HG02610 (cell line): ENCODE measurements at regions not wholly inside any gene's neighbourhood (a gene's known extent, or its start where the extent isn't known, plus 50 kb on each side); places are given as distances from the start of the nearest gene placed in this dataset.

Experiments used
- ATAC-seq: cut with Tn5 transposase; IDR thresholded peaks from one replicate; pipeline ENCODE4 v1.9.1; 2021; ENCODE audit warnings: mild to moderate bottlenecking, moderate library complexity; ENCODE audit not compliant: unreplicated experiment

DNA sequence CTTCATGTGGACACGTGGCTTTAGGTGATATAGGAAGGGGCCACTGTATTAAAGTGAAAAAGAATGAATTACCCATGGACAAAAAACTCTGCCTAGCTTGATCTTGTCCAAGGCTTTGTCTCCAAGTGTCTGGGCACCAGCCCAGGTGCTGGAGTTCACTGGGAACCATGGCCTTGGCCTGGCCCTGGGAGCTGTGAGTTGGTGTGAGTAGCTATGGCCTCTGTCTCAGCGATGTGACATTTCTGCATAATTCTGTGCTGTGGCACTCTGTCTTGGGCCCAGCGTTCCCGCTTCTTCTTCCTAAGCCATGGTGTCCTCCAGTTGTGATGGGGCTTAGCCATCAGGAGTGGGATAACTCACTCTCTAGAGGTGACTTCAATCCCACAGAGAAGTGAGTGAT, 119.0 kb upstream of the PPP2R2D start:
- no peak for ATAC-seq

DNA sequence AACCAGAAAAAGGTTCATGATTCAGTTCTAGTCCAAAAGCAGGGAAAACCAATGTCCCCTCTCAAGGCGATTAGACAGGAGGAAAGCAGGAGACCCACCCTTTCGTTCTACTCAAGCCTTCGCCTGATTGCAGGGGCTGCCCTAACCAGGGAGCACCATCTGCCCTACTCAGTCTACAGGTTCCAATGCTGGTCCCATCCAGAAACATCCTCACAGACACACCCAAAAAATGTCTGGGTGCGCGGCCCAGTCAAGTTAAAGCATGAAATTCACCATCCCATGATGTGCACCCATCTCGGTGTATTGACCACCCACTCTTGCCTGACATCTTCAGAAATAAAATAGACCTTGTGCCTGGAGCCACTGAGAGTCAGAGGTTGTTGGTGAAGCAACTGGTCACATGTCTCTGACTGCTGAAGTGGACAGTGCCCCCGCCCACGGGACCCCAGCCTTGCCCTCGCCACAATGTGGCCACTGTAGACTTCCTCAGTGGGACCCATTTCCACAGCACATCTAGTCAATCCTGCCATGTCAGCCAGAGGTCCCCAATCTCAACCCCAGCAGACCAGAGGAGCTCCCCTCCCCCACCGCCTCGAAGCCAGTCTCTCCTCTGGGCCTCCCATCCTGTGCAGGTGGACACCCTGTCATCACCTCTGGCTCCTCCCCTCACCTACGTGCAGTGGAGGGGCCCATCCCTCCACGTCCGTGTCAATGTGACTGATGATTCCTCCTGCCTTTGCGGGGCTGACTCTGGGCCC, 116.3 kb upstream of the PPP2R2D start:
- ATAC-seq: no peak

DNA sequence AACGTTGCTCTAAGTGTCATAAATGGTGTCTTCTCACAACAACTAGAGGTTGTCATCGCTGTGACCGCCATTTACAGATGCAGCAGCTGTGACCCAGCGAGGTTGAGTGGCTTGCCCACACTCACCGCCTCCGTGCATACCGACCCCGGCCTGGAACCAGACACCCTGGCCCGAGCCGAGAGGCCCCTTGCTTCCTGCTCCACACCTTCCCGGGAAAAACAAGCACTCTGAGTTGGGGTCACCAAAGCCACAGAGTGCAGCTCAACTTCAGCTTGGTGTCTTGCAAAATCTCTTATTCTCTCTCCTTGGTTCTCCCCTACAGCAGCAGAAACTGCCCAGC, 115.7 kb upstream of the PPP2R2D start:
- no peak for ATAC-seq

DNA sequence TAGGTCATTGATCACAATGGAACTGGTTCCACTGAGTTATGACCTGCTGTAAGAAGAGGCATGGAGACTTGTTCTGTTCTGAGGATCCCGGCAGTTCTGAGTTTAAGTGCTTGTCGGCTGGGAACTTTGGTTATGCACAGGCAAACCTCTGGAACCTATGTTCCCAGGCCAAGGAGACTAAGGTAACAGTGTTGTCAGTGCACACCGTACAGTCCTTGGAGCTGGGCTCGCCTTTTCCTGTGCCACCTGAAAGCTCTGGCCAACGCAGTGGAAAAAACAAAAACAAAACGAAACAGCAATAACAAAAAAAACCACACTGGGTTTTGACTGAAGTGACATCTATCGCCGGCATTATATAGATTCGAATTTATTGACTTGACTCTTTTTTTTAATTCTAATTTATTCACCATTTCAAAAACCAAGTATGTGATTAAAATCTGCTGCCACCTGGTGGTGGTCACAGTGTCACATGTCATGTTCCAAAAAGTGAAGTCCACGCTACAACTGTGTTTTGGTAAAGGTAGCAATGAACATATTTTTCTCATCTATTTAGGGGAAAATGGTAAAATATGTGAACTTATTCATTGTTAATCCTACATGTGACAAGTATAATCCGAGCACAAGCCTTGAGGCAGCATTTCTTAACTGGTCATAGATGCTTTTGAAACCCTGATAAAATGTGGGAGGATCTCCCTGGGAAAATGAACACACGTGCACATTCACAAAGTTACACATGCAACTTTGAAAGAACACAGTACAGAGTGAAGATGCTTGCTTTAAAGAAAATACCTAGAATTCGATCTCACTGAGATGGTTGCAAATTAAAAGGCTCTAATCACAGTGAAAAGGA, 113.8 kb upstream of the PPP2R2D start:
- no peak for ATAC-seq

DNA sequence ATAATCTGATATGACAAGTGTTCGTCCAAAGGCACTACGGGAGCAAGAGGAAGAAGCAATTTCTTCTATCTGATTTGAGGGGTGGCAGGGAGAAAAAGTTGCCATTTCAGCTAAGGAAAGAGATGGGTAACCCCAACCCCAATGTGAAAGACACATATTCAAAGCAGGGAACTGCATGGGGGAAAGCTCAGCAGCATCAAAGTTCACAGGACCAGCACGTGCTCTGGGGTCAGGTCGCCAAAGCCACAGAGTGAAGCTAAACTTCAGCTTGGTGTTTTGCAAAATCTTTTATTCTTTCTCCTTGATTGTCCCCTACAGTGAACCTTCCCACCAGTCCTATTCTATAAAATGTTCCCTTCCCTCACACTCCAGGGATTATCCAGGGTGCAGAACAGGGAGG, 112.8 kb upstream of the PPP2R2D start:
- ATAC-seq: no peak

DNA sequence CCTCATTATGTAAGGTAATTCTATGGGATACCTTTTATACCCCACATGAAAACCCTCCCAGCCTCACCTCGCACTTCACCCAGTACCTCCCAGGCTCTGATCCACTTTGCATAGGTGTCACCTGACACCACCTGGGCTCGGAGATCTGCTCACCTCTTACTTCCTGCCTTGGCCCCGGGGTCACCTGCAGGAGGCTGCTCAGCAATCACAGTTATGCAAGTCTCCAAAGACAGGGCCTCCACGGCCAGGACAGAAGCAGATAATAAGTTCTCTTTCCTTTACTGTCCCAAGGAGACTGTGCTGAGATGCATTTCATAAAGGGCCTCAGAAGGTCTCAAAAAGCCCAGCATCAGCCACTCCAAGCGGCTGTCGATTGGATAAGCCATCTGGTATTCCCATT, 112.4 kb upstream of the PPP2R2D start:
- no peak for ATAC-seq

DNA sequence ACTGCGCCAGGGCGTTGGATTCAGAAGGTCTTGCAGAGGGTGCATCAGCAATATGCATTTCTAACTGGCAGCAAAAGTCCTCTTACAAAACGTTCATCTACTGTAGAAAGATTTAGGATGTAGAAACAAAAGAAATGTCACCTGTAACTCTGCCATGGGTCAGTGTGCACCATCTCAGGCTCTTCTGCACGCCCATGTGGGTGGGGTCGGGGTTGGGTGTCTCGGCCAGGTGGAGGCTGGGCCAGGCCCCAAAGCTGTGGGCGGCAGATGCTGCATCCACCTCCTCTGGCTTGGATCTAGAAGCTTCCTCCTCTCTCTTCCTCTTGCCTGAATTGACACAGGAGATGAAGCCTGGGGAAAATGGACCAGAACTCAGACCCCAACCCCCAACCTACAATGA, 111.3 kb upstream of the PPP2R2D start:
- ATAC-seq: no peak

DNA sequence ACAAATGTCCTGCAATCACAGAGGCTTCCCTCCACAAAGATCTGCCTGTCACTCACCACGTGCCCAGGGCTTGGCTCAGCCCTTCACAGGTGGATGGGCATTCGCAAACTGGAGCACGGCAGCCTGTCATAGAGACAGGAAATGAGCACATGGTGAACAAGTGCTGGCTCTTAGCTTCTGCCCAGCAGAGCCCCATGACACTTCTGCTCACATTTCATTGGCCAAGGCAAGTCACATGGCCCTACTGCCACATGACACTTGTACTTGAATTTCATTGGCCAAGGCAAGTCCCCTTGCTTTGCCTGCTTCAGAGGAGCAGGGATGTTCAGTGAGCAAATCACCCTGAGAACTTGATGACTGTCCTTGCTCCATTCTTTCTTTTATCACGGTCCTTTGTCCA, 110.8 kb upstream of the PPP2R2D start:
- no peak for ATAC-seq

DNA sequence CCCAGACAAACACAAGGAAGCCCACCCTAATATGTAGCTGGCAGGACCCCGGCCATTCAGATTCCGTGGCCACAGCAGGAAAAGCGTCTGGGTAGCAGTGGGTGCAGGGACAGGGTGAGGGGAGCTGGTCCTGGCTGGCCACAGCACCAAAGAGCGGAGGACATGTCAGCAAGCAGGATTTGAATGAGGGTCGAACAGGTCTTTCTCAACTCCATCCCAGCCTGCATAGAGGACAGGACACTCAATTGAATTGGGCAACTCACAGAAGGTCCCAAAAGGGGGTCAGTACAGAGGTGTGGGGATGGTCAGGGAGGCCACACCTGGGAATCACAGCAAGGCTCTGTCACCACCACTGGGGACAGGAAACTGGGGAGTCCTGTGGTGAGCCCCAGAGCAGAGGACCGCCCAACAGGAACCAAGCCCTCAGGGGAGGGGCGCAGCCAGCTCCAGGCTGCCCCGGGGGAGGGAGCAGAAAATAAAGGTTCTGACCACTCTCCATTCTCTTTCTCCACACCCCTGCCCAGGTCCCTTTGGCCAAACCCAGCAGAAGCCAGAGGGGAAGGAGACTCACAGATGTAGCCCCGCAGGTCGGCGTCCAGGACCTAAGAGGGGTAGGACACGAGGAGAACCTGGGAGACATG, 108.7 kb upstream of the PPP2R2D start:
- no peak for ATAC-seq

DNA sequence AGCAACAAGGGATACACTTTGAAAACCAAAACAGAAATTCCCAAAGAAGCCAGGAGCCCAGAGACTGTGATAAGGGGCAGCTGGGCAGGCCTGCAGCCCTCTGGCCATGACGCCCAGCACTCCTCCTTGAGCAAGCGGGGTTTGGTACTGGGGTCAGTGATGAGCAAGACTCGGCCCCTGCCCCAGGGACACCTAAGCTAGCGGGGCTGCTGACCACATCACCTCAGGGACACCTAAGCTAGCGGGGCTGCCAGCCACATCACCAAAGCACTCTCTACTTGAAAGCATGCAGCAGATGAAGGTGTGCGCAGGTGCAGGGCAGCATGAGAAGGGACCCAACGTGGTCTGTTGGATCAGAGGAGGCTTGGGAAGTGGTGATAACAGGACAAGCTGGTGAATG, 108.0 kb upstream of the PPP2R2D start:
- no peak for ATAC-seq

DNA sequence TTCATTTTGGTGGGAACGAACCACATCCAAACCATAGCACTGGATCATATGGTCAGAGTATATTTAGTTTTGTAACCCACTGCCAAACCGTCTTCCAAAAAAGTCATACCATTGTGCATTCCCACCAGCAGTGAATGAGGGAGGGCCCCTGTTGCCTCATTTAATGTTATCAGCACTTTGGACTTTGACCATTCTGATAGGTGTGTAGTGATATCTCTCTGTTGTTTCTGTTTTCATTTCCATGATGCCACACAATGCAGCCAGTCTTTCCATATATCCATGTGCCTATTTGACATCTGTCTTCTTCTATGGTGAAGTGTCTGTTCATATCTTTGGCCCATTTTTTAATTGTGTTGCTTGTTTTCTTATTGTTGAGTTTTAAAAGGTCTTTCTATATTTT, 105.0 kb upstream of the PPP2R2D start:
- ATAC-seq: no peak

DNA sequence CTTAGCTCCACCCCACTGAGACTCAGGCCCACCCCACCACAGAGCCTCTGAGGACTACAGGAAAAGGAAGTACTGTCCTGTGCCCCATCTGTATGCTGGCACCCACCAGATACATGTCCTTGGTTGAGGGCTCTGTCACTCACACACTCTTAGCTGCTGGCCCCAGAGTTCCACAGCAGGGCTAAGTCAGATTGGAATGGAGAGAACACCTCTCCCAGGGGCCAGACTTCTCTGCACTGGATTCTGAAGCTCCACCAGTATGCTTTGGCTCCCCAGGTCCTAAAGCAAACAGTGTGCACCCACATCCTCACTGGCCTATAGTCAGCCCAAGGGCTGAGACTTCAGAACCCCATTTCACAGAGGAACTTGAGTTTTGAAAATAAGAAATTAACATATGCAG, 103.2 kb upstream of the PPP2R2D start:
- no peak for ATAC-seq

DNA sequence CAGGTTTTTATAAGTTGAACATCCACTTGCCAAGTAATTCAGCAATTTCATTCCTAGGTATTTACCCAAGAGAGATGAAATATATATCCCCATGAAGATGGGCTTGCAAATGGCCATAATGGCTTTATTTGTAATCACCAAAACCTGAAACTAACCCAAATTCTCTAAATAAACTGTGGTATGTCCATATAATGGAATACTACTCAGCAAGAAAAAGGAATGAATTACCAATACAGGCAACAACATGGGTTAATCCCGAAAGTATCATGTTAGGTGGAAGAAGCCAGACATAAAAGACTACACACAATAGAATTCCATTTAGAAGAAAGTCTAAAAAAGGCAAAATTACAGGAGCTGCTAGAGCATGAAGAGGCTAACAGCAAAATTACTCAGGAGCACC, 101.4 kb upstream of the PPP2R2D start:
- no peak for ATAC-seq

DNA sequence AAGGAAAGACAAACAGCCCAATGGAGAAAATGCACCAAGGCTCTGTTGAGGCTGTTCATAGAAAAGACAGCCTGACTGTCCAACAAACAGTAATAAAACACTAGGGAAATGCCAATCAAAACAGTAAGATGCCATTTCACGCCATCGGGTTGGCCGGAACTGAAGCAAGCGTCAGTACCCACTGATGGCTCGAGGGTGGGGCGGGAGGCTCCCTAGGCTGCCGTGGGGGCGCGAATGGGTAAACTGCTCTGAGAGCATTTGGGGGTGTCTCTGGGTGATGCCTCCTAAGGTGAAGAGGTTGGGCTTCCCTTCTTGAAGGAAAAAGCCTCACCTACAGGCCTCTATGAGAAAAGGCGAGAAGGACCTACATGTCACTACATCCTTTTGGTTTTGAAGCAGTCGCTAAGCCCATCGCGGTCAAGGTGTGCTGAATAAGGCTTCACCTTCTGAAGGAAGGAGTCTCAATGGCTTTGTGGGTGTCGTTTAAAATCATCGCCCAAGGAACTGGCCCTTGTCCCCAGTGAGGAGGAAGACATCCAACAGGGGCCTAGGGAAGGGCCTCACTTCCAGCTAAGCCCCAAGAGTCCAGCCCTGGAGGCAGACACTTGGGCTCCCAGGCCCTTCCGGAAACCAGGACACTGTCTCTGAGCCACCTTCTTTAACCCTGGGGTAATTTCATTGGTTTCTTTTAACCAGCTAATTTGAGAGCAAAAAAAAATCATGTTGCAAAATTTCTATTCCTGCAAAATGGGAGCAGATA, 98.5 kb upstream of the PPP2R2D start:
- no peak for ATAC-seq

DNA sequence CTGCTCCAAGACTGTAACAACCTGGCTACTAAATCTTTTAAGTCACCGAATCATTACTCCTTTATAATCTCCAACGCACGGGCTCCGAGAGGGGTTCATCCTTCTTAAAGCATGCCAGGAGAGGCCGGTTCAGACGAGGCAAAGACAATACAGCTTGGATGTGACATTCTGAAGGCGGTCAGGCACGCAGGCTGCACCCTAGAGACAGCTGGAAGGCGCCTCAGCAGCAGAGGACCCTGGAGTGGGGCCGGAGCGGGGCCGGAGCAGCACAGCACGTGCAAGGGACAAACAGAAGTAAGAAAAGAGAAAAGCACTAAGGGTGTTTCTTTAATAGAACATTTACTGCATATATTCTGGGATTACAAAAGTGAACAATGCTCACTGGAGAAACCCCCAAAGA, 97.8 kb upstream of the PPP2R2D start:
- ATAC-seq: no peak

DNA sequence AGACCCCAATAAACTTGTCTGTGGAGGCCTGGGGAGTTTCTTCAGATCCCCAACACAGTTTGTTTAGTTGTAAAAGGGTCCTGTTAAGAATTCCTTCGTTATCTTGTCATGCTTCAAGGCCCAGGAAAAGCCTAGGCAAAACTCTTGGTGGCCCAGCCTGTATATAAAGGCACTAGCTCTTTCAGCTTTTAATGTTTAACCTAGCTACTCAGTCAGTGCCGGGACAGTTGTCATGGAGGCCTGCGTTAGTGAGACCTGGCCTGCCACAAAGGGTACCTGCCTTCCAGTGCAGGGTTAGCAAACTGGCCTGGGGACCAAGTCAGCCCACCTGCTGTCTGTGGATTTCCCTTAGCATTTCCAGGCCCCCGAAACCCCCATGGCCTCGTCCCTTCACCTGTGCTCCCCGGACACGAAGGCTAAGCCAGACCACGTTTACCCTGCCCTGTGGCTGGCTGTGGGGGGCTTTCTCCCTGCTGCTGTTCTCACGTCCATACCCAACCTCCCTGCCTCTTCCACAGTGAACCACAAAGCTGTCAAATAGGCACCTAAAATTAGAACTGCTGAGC, 96.9 kb upstream of the PPP2R2D start:
- ATAC-seq: no peak

DNA sequence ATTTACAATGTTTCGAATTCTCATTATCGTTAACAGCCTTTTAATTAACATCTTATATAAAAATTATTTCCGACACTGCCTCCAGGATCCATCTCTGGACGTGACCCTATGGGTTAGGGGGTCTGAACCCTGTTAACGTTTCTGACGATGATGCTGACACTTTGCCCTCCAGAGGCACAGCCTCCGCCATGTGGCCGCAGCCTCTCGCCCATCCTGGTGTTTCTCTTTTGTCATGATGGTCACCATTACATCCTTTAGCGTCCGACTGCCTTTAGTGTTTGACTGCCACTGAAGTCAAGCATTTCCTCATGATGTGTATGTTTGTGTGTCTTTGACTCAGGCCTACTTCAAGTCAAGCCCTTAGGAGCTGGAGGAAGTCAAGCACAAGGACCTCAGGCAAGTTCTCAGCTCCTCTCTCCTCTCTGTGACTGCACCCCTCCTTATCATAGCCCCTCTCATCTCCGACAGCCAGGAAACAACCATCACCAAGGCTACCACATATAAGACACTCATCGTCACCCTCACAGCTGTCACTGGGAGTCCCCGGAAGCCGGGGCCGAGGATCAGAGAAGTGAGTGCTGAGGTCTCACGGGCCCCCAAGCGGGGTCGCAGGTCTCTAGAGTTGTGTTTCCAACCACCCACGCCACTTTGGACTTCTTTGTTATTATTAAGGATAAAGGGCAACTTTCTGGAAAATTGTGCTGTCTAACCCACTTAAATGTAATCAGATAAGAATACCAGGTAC, 96.1 kb upstream of the PPP2R2D start:
- ATAC-seq: no peak

DNA sequence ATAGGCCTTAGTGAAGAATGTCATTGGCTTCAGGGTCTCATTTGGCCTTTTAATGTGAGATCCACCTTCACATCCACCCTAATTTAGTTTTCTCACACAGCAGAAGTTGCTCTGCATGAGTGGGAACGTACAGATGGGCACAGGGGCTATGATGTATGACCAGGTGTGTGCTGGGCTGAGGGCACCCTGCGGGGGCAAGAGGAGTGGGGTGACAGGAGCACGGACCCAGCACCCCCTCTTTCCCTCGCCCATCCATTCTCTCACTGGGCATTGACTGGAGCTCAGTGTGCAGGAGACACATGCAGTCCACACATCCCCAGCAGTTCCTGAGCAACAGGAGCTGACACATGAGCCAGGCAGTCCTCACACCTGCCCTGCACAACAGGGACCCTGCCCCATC, 95.1 kb upstream of the PPP2R2D start:
- ATAC-seq: no peak

DNA sequence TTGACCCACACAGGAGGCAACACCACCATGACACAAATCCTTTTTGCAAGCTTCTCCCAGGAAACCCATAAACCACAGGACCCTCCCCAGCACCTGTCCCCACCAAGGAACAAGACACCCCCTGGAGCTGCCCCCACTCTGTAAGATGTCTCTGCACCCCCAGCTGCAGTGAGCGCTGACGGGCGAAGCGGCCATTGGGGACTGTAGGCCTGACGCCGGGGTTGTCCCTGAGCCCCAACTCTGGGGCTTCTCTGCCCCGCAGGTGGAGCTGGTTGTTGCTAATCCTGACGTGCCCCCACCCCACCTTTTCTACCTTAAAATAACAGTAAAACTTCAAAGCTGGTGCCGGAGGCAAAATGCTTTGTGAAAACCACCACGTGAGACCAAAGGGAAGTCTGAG, 94.7 kb upstream of the PPP2R2D start:
- no peak for ATAC-seq

DNA sequence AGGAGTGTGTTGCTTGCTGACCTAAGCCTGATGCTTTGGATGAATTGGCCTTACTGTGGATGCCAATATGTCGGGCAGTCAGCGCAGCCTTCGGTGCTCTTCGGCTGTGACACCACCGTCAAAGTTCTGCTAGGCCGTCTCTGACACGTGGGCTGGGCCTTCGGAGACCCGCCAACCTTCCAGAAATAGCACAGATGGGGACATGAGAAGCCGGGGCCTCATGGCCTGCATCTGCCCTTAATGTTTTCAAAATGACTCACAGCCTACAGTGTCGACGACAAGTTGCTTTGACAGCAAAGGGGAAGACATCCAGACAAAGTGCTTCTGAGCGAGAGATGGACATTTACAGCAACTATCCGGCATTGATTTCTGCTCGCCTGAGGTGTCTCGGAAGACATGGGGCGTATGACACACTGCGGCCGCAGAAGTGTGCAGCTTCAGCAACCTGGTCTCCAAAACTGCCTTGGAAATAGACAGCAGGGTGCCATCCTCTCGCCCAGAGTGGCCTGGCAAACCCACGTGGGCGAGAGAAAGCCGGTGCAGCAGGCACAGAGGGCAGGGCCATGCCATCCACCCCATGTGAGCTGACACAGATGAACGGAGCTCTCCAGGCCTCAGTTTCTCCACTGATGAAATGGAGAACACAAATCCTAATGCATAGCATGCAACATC, 94.0 kb upstream of the PPP2R2D start:
- ATAC-seq: no peak
